ENCODE measurements at regions not wholly inside any gene's neighbourhood (a gene's known extent, or its start where the extent isn't known, plus 50 kb on each side); places are given as distances from the start of the nearest gene placed in this dataset.

GRCh38 chr2:239582476-239582875 lies 181.7 kb upstream of the HDAC4 start:
- ChIA-PET CTCF (no interaction called here), POLR2A (interaction anchor here in 1 of 2 donors (0.6 kb wide), 1 partner anchor 496 kb away, joined by 10 read pairs; no protein-coding TSS in a partner anchor)
- H3K27ac ChIP-seq (ENCODE audit: low read length), result no peak overlapping the region
- H3K4me3 Mint-ChIP-seq, result no peak overlapping the region
- no peak for ATAC-seq (replicated peaks in 1 of 4)
- peaks cover 0 to 4% of the 10 kb centered on the region in 2 donors for H3K27me3 Mint-ChIP-seq
- H3K36me3 ChIP-seq (ENCODE audit: control insufficient read depth in 2 of 2, extremely low read depth in 1 of 2, insufficient read depth in 1 of 2, low read length in 1 of 2), result no peaks in the 10 kb centered on the region
- no peaks in the 10 kb centered on the region for H3K9me3 ChIP-seq
- H3K27me3 ChIP-seq (replicated peaks in 1 of 2; ENCODE audit: control insufficient read depth in 2 of 2, extremely low read depth in 1 of 2, insufficient read depth in 2 of 2, low read length in 1 of 2), result peaks cover 0 to 27% of the 10 kb centered on the region in 2 experiments
- H3K9me3 Mint-ChIP-seq, result no peaks in the 10 kb centered on the region
- H3K4me3 ChIP-seq (ENCODE audit: control insufficient read depth in 1 of 2, extremely low read depth in 1 of 2, low read length in 1 of 2), result no peak overlapping the region
- H3K4me1 ChIP-seq (ENCODE audit: control insufficient read depth in 1 of 2, extremely low read depth in 1 of 2, insufficient read depth in 2 of 2, low read length in 2 of 2), result no peaks in the 10 kb centered on the region
- H3K4me1 Mint-ChIP-seq, result no peaks in the 10 kb centered on the region
- no peak overlapping the region for H3K27ac Mint-ChIP-seq
- DNase-seq, result no peak
- no CpG with 5 or more reads among the region's 6 CpGs for WGBS (ENCODE audit: insufficient coverage)
- no peaks in the 10 kb centered on the region for H3K36me3 Mint-ChIP-seq

- Mint-ChIP-seq H3K9me3 (no peaks in the 10 kb centered on the region), H3K27me3 (peaks cover 0 to under 1% of the 10 kb centered on the region in 2 donors), H3K4me3 (no peak overlapping the region), H3K27ac (no peak overlapping the region), H3K4me1 (no peaks in the 10 kb centered on the region), H3K36me3 (no peaks in the 10 kb centered on the region)
- H3K27ac ChIP-seq (ENCODE audit: low read length), result no peak overlapping the region
- POLR2A ChIA-PET, result no interaction called here
- H3K9me3 ChIP-seq, result no peaks in the 10 kb centered on the region
- no peak overlapping the region for H3K4me3 ChIP-seq (ENCODE audit: control insufficient read depth in 1 of 2, extremely low read depth in 1 of 2, low read length in 1 of 2)
- H3K36me3 ChIP-seq (ENCODE audit: control insufficient read depth in 2 of 2, extremely low read depth in 1 of 2, insufficient read depth in 1 of 2, low read length in 1 of 2), result no peaks in the 10 kb centered on the region
- ATAC-seq (replicated peaks in 1 of 4) (no peak), DNase-seq (no peak)
- H3K4me1 ChIP-seq (ENCODE audit: control insufficient read depth in 1 of 2, extremely low read depth in 1 of 2, insufficient read depth in 2 of 2, low read length in 2 of 2), result no peaks in the 10 kb centered on the region
- CTCF ChIA-PET, result no interaction called here
- 89% methylated on average over 20 of the region's 21 CpGs for WGBS (ENCODE audit: insufficient coverage)
- peaks cover 0 to 18% of the 10 kb centered on the region in 2 experiments for H3K27me3 ChIP-seq (replicated peaks in 1 of 2; ENCODE audit: control insufficient read depth in 2 of 2, extremely low read depth in 1 of 2, insufficient read depth in 2 of 2, low read length in 1 of 2)
These were observed 180.6 kb upstream of the HDAC4 start for GRCh38 chr2:239581352-239581901.

GRCh38 chr2:239580199-239580527 lies 179.3 kb upstream of the HDAC4 start:
- Histone ChIP-seq H3K36me3 (ENCODE audit: control insufficient read depth in 2 of 2, extremely low read depth in 1 of 2, insufficient read depth in 1 of 2, low read length in 1 of 2) (no peaks in the 10 kb centered on the region), H3K4me1 (ENCODE audit: control insufficient read depth in 1 of 2, extremely low read depth in 1 of 2, insufficient read depth in 2 of 2, low read length in 2 of 2) (no peaks in the 10 kb centered on the region), H3K27me3 (replicated peaks in 1 of 2; ENCODE audit: control insufficient read depth in 2 of 2, extremely low read depth in 1 of 2, insufficient read depth in 2 of 2, low read length in 1 of 2) (peaks cover 0 to 23% of the 10 kb centered on the region in 2 experiments), H3K9me3 (no peaks in the 10 kb centered on the region), H3K27ac (ENCODE audit: low read length) (no peak overlapping the region), H3K4me3 (ENCODE audit: control insufficient read depth in 1 of 2, extremely low read depth in 1 of 2, low read length in 1 of 2) (no peak overlapping the region)
- Mint-ChIP-seq H3K27me3 (peaks cover 0 to 1% of the 10 kb centered on the region in 2 donors), H3K4me3 (no peak overlapping the region), H3K4me1 (no peaks in the 10 kb centered on the region), H3K36me3 (no peaks in the 10 kb centered on the region), H3K9me3 (no peaks in the 10 kb centered on the region), H3K27ac (no peak overlapping the region)
- CTCF ChIA-PET, result no interaction called here
- DNase-seq (no peak), ATAC-seq (replicated peaks in 1 of 4) (no peak)
- WGBS (ENCODE audit: insufficient coverage), result 86% methylated on average over 1 of the region's 3 CpGs
- POLR2A ChIA-PET, result no interaction called here

GRCh38 chr2:239579524-239580198 lies 178.8 kb upstream of the HDAC4 start:
- no peak for ATAC-seq (replicated peaks in 1 of 4)
- DNase-seq, result no peak
- no peaks in the 10 kb centered on the region for H3K4me1 ChIP-seq (ENCODE audit: control insufficient read depth in 1 of 2, extremely low read depth in 1 of 2, insufficient read depth in 2 of 2, low read length in 2 of 2)
- H3K9me3 ChIP-seq, result no peaks in the 10 kb centered on the region
- no peaks in the 10 kb centered on the region for H3K36me3 Mint-ChIP-seq
- no peaks in the 10 kb centered on the region for H3K36me3 ChIP-seq (ENCODE audit: control insufficient read depth in 2 of 2, extremely low read depth in 1 of 2, insufficient read depth in 1 of 2, low read length in 1 of 2)
- WGBS (ENCODE audit: insufficient coverage), result 80% methylated on average over 3 of the region's 7 CpGs
- H3K4me1 Mint-ChIP-seq, result no peaks in the 10 kb centered on the region
- H3K9me3 Mint-ChIP-seq, result no peaks in the 10 kb centered on the region
- ChIA-PET POLR2A (no interaction called here), CTCF (no interaction called here)
- H3K27ac Mint-ChIP-seq, result no peak overlapping the region
- no peak overlapping the region for H3K4me3 ChIP-seq (ENCODE audit: control insufficient read depth in 1 of 2, extremely low read depth in 1 of 2, low read length in 1 of 2)
- H3K4me3 Mint-ChIP-seq, result no peak overlapping the region
- H3K27me3 ChIP-seq (replicated peaks in 1 of 2; ENCODE audit: control insufficient read depth in 2 of 2, extremely low read depth in 1 of 2, insufficient read depth in 2 of 2, low read length in 1 of 2), result peaks cover 0 to 23% of the 10 kb centered on the region in 2 experiments
- peaks cover 0 to 1% of the 10 kb centered on the region in 2 donors for H3K27me3 Mint-ChIP-seq
- no peak overlapping the region for H3K27ac ChIP-seq (ENCODE audit: low read length)

GRCh38 chr2:239579081-239579480 lies 178.3 kb upstream of the HDAC4 start:
- Histone ChIP-seq H3K9me3 (no peaks in the 10 kb centered on the region), H3K36me3 (ENCODE audit: control insufficient read depth in 2 of 2, extremely low read depth in 1 of 2, insufficient read depth in 1 of 2, low read length in 1 of 2) (no peaks in the 10 kb centered on the region), H3K4me1 (ENCODE audit: control insufficient read depth in 1 of 2, extremely low read depth in 1 of 2, insufficient read depth in 2 of 2, low read length in 2 of 2) (no peaks in the 10 kb centered on the region), H3K4me3 (ENCODE audit: control insufficient read depth in 1 of 2, extremely low read depth in 1 of 2, low read length in 1 of 2) (no peak overlapping the region), H3K27me3 (replicated peaks in 1 of 2; ENCODE audit: control insufficient read depth in 2 of 2, extremely low read depth in 1 of 2, insufficient read depth in 2 of 2, low read length in 1 of 2) (peaks cover 0 to 22% of the 10 kb centered on the region in 2 experiments), H3K27ac (ENCODE audit: low read length) (no peak overlapping the region)
- ATAC-seq (replicated peaks in 1 of 4) (no peak), DNase-seq (no peak)
- no peak overlapping the region for H3K4me3 Mint-ChIP-seq
- no peaks in the 10 kb centered on the region for H3K9me3 Mint-ChIP-seq
- H3K4me1 Mint-ChIP-seq, result no peaks in the 10 kb centered on the region
- H3K36me3 Mint-ChIP-seq, result no peaks in the 10 kb centered on the region
- no peak overlapping the region for H3K27ac Mint-ChIP-seq
- H3K27me3 Mint-ChIP-seq, result peaks cover 0 to 1% of the 10 kb centered on the region in 2 donors
- ChIA-PET POLR2A (no interaction called here), CTCF (no interaction called here)
- 93% methylated on average over 12 of the region's 12 CpGs for WGBS (ENCODE audit: insufficient coverage)

GRCh38 chr2:239578381-239578780 lies 177.6 kb upstream of the HDAC4 start:
- Histone ChIP-seq H3K9me3 (no peaks in the 10 kb centered on the region), H3K27me3 (replicated peaks in 1 of 2; ENCODE audit: control insufficient read depth in 2 of 2, extremely low read depth in 1 of 2, insufficient read depth in 2 of 2, low read length in 1 of 2) (peaks cover 0 to 18% of the 10 kb centered on the region in 2 experiments), H3K4me3 (ENCODE audit: control insufficient read depth in 1 of 2, extremely low read depth in 1 of 2, low read length in 1 of 2) (no peak overlapping the region), H3K27ac (ENCODE audit: low read length) (no peak overlapping the region), H3K4me1 (ENCODE audit: control insufficient read depth in 1 of 2, extremely low read depth in 1 of 2, insufficient read depth in 2 of 2, low read length in 2 of 2) (no peaks in the 10 kb centered on the region), H3K36me3 (ENCODE audit: control insufficient read depth in 2 of 2, extremely low read depth in 1 of 2, insufficient read depth in 1 of 2, low read length in 1 of 2) (no peaks in the 10 kb centered on the region)
- Mint-ChIP-seq H3K4me1 (no peaks in the 10 kb centered on the region), H3K27ac (no peak overlapping the region), H3K36me3 (no peaks in the 10 kb centered on the region), H3K4me3 (no peak overlapping the region), H3K27me3 (peaks cover 0 to 1% of the 10 kb centered on the region in 2 donors), H3K9me3 (no peaks in the 10 kb centered on the region)
- ATAC-seq (replicated peaks in 1 of 4) (no peak), DNase-seq (no peak)
- ChIA-PET CTCF (no interaction called here), POLR2A (no interaction called here)
- 86% methylated on average over 12 of the region's 12 CpGs for WGBS (ENCODE audit: insufficient coverage)
